ENCODE measurements at regions not wholly inside any gene's neighbourhood (a gene's known extent, or its start where the extent isn't known, plus 50 kb on each side); places are given as distances from the start of the nearest gene placed in this dataset.

DNA sequence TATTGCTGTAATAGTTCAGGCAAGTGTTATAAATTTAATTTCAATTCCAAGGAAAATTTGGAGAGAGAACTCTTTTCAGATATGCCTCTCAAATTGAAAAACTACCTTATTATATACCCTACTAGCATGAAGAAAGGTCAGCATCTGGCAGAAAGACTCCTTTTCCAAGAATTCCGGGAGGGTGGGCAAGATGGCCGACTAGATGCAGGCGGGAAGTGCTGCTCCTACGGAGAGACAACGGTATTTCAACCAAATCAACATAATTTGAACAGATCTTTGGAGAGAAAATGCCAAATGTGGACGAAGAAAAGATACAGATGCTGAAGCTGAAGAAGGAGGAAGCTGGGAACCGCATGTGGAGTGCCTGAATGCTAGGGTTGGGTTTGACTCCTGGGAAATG is 53.8 kb upstream of the INTU start:
- TF ChIP-seq, protein P1, sequence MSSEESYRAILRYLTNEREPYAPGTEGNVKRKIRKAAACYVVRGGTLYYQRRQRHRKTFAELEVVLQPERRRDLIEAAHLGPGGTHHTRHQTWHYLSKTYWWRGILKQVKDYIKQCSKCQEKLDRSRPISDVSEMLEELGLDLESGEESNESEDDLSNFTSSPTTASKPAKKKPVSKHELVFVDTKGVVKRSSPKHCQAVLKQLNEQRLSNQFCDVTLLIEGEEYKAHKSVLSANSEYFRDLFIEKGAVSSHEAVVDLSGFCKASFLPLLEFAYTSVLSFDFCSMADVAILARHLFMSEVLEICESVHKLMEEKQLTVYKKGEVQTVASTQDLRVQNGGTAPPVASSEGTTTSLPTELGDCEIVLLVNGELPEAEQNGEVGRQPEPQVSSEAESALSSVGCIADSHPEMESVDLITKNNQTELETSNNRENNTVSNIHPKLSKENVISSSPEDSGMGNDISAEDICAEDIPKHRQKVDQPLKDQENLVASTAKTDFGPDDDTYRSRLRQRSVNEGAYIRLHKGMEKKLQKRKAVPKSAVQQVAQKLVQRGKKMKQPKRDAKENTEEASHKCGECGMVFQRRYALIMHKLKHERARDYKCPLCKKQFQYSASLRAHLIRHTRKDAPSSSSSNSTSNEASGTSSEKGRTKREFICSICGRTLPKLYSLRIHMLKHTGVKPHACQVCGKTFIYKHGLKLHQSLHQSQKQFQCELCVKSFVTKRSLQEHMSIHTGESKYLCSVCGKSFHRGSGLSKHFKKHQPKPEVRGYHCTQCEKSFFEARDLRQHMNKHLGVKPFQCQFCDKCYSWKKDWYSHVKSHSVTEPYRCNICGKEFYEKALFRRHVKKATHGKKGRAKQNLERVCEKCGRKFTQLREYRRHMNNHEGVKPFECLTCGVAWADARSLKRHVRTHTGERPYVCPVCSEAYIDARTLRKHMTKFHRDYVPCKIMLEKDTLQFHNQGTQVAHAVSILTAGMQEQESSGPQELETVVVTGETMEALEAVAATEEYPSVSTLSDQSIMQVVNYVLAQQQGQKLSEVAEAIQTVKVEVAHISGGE (CRISPR knock-in tag; IDR thresholded peaks at IDR 0.05): no peak
- TF ChIP-seq HDAC2 (IDR thresholded peaks at IDR 0.05) (no peak), TCF7 (IDR thresholded peaks at IDR 0.05; ENCODE audit: borderline replicate concordance) (no peak), POLR2A (IDR thresholded peaks at IDR 0.05; ENCODE audit: low read depth, low read length) (no peak)
- TF ChIP-seq, protein P2, sequence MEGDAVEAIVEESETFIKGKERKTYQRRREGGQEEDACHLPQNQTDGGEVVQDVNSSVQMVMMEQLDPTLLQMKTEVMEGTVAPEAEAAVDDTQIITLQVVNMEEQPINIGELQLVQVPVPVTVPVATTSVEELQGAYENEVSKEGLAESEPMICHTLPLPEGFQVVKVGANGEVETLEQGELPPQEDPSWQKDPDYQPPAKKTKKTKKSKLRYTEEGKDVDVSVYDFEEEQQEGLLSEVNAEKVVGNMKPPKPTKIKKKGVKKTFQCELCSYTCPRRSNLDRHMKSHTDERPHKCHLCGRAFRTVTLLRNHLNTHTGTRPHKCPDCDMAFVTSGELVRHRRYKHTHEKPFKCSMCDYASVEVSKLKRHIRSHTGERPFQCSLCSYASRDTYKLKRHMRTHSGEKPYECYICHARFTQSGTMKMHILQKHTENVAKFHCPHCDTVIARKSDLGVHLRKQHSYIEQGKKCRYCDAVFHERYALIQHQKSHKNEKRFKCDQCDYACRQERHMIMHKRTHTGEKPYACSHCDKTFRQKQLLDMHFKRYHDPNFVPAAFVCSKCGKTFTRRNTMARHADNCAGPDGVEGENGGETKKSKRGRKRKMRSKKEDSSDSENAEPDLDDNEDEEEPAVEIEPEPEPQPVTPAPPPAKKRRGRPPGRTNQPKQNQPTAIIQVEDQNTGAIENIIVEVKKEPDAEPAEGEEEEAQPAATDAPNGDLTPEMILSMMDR (IDR thresholded peaks at IDR 0.05 in 2 of 3, conservative IDR thresholded peaks at IDR 0.05 in 1 of 3; ENCODE audit: control insufficient read depth in 2 of 3, extremely low read depth in 1 of 3, insufficient read depth in 1 of 3, low read depth in 3 of 3, low read length in 3 of 3): no peak
- TF ChIP-seq, protein P3, sequence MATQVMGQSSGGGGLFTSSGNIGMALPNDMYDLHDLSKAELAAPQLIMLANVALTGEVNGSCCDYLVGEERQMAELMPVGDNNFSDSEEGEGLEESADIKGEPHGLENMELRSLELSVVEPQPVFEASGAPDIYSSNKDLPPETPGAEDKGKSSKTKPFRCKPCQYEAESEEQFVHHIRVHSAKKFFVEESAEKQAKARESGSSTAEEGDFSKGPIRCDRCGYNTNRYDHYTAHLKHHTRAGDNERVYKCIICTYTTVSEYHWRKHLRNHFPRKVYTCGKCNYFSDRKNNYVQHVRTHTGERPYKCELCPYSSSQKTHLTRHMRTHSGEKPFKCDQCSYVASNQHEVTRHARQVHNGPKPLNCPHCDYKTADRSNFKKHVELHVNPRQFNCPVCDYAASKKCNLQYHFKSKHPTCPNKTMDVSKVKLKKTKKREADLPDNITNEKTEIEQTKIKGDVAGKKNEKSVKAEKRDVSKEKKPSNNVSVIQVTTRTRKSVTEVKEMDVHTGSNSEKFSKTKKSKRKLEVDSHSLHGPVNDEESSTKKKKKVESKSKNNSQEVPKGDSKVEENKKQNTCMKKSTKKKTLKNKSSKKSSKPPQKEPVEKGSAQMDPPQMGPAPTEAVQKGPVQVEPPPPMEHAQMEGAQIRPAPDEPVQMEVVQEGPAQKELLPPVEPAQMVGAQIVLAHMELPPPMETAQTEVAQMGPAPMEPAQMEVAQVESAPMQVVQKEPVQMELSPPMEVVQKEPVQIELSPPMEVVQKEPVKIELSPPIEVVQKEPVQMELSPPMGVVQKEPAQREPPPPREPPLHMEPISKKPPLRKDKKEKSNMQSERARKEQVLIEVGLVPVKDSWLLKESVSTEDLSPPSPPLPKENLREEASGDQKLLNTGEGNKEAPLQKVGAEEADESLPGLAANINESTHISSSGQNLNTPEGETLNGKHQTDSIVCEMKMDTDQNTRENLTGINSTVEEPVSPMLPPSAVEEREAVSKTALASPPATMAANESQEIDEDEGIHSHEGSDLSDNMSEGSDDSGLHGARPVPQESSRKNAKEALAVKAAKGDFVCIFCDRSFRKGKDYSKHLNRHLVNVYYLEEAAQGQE (IDR thresholded peaks at IDR 0.05; ENCODE audit: low read depth, low read length): no peak
